NT2/D1 (cell line): ENCODE measurements at regions not wholly inside any gene's neighbourhood (a gene's known extent, or its start where the extent isn't known, plus 50 kb on each side); places are given as distances from the start of the nearest gene placed in this dataset.

Source experiments
- SUZ12 ChIP-seq: IDR thresholded peaks from 2 replicates; pipeline ENCODE4 v1.6.1; 2011; ENCODE audit not compliant: insufficient read length, insufficient read depth; ENCODE audit errors: extremely low read depth
- YY1 ChIP-seq: IDR thresholded peaks from 2 replicates; pipeline ENCODE4 v1.6.1; 2011; ENCODE audit not compliant: insufficient read length, insufficient read depth
- ZNF274 ChIP-seq: IDR thresholded peaks from 2 replicates; pipeline ENCODE4 v1.6.1; 2011; ENCODE audit warnings: mild to moderate bottlenecking, low read depth, low read length

DNA sequence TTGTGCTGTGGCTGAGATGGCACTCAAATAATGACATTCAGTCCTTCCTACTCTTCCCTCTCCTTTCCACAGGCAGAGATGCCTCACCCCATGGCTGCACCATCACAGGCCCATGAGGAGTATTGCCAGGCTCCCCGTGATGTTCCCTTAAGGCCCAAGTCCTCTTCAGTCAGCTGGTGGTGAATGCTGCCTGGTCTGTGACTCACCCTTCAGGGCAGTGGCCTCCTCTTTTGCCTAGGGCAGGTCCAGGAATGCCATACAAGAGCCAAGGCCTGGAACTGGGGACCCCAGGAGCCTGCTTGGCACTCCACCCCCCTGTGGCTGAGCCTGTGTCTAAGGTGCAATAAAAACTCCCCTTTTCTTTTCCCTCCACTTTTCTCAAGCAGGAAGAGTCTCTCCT lies 144.2 kb upstream of the GEMIN8 start:
- TF ChIP-seq YY1 = no peak
- no peak for TF ChIP-seq ZNF274
- TF ChIP-seq SUZ12 = no peak
